HG02571 (cell line): ENCODE measurements at regions not wholly inside any gene's neighbourhood (a gene's known extent, or its start where the extent isn't known, plus 50 kb on each side); places are given as distances from the start of the nearest gene placed in this dataset.

ENCODE experiments used
- ATAC-seq: cut with Tn5 transposase; IDR thresholded peaks from one replicate; pipeline ENCODE4 v1.9.1; 2021; ENCODE audit warnings: mild to moderate bottlenecking, moderate library complexity; ENCODE audit not compliant: unreplicated experiment

DNA sequence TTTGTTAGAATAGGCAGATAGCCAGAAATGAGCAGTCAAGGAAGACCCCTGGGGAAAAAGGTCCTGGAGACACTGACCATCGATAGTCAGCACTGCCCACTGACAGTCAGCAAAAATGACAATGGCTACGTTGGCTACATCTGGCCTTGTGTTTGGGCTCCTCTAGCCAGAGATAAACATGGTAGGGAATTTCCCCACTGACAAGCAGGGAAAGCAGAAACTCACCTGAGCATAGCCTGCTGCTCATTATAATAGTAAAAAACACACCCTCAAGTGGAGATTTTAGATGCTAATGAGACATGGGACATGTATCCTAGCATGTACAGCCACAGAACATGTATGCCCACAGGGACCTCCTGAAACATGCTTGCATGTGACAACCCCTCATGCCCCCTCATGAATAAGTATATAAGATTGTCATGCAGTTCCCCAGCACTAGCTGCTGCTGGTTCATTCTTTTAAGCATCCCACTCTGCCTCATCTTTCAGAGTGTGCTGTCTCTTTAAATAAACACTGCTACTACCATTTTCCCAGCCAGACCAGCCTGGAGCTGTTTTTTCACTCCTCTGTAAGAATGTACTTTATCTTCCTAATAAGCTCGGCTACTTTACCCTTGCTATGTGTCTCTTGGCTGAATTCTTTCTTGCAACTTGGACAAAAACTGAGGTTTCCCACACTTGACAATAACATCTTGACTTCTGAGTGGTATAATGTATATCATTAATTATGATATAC is 550.1 kb upstream of the CDH8 start:
- ATAC-seq: no peak

DNA sequence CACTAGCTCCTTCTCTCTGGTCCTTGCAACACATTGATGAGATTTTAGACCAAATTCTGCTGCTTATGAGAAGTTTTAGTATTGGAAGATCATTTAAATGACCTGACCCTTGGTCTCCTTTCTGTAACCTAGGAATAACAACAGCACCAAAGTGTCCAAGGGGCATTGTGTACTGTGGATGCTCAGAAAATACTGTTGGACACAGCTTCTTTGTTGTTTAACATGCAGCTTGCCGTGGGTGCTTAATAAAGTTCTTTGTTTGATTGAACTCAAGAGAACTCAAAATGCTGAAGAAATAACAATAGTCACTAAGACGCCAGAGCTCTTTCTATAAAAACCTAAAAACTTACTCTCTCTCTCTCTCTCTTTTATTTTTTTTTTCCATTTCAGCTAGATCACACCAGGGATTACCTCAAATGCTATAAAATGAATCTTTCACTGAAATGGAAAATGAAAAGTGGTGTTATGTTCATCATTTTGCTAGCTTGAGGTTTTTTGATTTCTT is 548.9 kb upstream of the CDH8 start:
- ATAC-seq: no peak

GRCh38 chr16:62583414-62583813 is 547.2 kb upstream of the CDH8 start:
- no peak for ATAC-seq

DNA sequence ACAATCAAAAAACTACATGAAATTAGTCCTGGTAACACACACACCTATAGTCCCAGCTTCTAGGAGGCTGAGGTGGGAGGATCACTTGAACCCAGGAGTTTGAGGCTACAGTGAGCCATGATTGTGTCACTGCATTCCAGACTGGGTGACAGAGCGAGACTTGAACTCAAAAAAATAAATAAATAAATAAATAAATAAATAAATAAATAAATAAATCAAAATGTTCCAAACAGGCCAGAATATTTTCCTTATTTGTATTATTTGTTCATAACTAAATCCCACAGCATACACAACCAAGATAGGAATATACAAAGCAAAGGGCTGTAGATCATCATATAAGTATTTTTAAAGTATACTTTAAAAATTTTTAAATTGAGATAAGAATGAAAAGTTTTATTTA is 537.2 kb upstream of the CDH8 start:
- no peak for ATAC-seq

GRCh38 chr16:62568926-62569325 is 532.7 kb upstream of the CDH8 start:
- ATAC-seq: no peak

GRCh38 chr16:62565706-62566105 is 529.5 kb upstream of the CDH8 start:
- no peak for ATAC-seq

GRCh38 chr16:62564291-62564690 is 528.1 kb upstream of the CDH8 start:
- ATAC-seq: no peak

GRCh38 chr16:62562121-62562520 is 525.9 kb upstream of the CDH8 start:
- no peak for ATAC-seq

GRCh38 chr16:62549875-62550274 is 513.6 kb upstream of the CDH8 start:
- no peak for ATAC-seq

DNA sequence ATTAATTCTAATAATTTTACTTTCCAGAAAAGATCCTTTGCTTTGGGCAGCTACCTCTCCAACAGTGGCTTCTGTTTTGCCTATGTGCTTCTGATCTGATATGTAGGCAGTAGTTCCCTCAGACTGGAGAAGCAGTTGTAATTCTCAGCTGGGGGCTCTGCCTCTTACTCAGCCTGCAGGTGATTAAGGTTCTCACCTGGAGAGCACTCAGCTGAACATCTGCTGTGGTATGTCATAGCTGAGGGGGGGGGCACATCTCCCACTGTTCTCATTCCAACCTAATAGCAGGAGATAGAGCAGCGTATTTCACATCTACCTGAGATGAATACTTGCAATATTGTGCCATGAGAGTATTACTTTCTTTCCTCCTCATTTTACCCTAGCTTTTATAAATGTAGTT is 511.9 kb upstream of the CDH8 start:
- ATAC-seq: no peak

DNA sequence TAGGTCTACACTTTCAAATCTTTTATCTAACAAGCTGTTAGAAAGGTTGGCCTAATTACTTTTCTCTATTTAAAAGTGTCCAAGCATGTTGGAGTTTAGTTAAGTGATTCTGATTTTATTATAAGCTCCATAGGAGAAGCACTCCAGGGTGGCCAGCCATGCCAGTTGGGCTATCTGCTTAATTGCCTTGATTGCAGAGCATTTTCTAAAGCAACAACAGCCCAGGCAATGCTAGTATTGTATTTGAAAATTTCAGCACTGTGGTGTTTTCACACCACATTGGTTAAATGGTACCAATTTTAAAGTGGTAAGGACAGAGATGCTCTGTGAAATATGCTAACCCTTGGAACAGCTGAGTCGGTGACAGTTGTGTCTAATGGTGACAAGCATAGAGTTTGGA is 510.5 kb upstream of the CDH8 start:
- no peak for ATAC-seq

- no peak for ATAC-seq
These were observed 508.8 kb upstream of the CDH8 start for GRCh38 chr16:62545039-62545438.

- ATAC-seq: no peak
These were observed 507.3 kb upstream of the CDH8 start for GRCh38 chr16:62543516-62543915.

DNA sequence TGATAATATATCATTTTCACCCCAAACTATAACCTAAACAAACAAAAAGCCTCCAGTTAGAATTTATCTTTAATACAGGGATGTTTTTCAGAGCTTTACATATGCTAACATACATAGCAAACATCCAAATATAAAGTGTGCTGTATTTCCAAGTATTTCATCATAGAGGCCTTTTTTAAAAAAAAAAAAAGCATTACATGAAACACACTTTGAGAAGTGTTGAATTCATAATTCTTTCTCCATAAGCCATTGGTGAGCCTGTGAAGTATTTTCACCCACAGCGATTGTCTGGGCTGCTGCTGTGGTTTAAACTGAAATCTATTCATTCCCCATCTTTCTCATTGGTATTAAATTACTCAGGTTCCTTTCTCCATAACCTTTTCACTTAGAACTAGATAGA is 503.4 kb upstream of the CDH8 start:
- ATAC-seq: no peak

GRCh38 chr16:62530426-62530825 is 494.2 kb upstream of the CDH8 start:
- ATAC-seq: no peak

- ATAC-seq: no peak
These were observed 479.8 kb upstream of the CDH8 start for GRCh38 chr16:62516001-62516400.

DNA sequence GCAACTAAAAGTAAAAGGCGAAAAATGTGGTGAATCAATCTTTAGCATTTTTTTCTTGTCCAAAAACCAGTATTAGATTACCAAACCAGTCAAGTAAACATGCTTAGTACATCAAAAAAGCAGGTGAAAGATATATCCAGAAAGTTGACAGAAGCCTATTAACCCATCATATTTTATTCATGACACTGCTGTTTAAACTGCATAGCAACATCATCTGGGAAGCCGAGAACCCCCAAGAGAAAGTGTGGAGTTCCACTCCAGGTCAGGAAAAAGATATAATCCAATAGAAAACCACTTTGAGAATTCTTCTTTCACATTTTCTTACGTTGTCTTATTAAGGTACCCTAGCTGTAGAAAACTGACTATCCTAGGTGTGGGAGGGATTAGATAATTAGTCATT is 466.8 kb upstream of the CDH8 start:
- no peak for ATAC-seq

GRCh38 chr16:62478903-62479458 is 442.7 kb upstream of the CDH8 start:
- no peak for ATAC-seq

DNA sequence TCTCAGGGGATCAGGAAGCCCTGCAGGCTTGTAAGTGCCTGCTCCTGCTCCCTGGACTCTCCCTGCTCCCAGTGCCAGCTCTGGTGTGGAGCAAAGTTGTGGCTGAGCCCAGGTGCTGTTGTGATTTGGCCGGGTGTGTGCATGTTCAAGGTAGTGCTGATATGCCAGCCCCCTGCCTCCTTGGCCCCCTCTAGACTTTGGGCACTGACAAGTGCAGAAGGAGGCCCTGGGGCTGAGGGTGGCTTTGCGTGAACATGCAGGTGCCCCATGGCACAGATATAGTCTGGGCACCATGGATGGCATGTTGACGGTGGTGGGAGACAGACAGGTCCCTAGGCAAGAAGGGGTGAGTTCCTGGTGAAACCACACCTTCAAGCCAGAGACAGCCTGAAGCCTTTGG is 441.6 kb upstream of the CDH8 start:
- ATAC-seq: no peak

DNA sequence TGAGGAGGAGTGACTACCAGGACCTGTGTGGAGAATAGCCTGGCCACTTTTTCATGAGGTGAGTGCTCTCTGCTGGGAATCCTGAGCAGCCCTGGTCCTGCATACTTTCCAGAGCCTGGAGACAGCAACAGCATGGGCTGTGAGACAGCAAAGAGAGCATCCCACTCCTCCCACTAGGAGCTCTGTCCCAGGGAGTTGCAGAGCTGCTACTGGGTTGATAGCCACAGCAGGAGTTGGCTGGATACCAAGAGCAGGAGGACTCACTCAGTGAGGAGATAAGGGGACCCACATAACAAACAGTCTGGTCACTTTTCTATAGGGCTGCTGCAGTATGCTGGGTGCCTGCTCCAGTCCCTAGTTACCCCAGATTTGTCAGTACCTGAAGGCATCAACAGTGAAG is 439.3 kb upstream of the CDH8 start:
- no peak for ATAC-seq

DNA sequence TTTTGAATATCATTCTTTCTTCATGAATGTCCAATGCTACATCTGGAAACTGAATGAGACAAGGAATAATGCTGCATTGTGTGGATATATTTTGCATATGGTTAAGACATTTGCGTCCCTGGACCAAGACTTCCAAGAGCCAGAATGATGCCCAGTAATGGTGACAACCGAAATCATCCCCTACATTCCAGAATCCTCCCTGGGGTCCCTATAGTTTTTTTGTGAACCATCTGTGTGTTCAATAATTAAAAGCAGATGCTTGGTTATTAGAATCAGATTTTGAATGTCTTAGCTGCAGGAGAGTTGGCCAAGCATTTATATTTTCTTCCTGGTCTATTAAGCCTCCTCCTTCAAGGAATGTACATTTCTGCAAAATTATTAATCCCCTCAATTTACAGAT is 426.7 kb upstream of the CDH8 start:
- no peak for ATAC-seq

GRCh38 chr16:62450291-62450690 is 414.1 kb upstream of the CDH8 start:
- ATAC-seq: no peak

GRCh38 chr16:62445909-62446308 is 409.7 kb upstream of the CDH8 start:
- ATAC-seq: no peak
